HG02623 (cell line): ENCODE measurements at regions not wholly inside any gene's neighbourhood (a gene's known extent, or its start where the extent isn't known, plus 50 kb on each side); places are given as distances from the start of the nearest gene placed in this dataset.

Experiments used
- ATAC-seq: cut with Tn5 transposase; IDR thresholded peaks from one replicate; pipeline ENCODE4 v1.9.1; 2021; ENCODE audit warnings: moderate library complexity; ENCODE audit not compliant: unreplicated experiment

GRCh38 chr2:222146488-222146887 is 152.3 kb downstream of the PAX3 start:
- ATAC-seq: no peak

GRCh38 chr2:222142027-222142426 is 156.8 kb downstream of the PAX3 start:
- no peak for ATAC-seq

- ATAC-seq: no peak
Observed at GRCh38 chr2:222136106-222136630, 162.6 kb downstream of the PAX3 start.

GRCh38 chr2:222134654-222135053 is 164.1 kb downstream of the PAX3 start:
- ATAC-seq: no peak

- ATAC-seq: no peak
Observed at GRCh38 chr2:222133897-222134296, 164.9 kb downstream of the PAX3 start.

GRCh38 chr2:222130855-222131254 is 167.9 kb downstream of the PAX3 start:
- ATAC-seq: no peak

GRCh38 chr2:222127660-222128059 is 171.1 kb downstream of the PAX3 start:
- ATAC-seq: no peak

- ATAC-seq: no peak
Observed at GRCh38 chr2:222120933-222121332, 177.9 kb downstream of the PAX3 start.

GRCh38 chr2:222115296-222115695 is 183.5 kb downstream of the PAX3 start:
- ATAC-seq: no peak

- no peak for ATAC-seq
Observed at GRCh38 chr2:222108957-222109585, 189.7 kb downstream of the PAX3 start.

- ATAC-seq: no peak
Observed at GRCh38 chr2:222108497-222108896, 190.3 kb downstream of the PAX3 start.

- ATAC-seq: no peak
Observed at GRCh38 chr2:222105046-222105445, 193.8 kb downstream of the PAX3 start.

GRCh38 chr2:222102575-222103349 is 196.0 kb downstream of the PAX3 start:
- ATAC-seq: no peak

GRCh38 chr2:222100704-222101699 is 197.8 kb downstream of the PAX3 start:
- ATAC-seq: no peak

- no peak for ATAC-seq
Observed at GRCh38 chr2:222088561-222088960, 210.2 kb downstream of the PAX3 start.

- no peak for ATAC-seq
Observed at GRCh38 chr2:222087998-222088397, 210.8 kb downstream of the PAX3 start.

GRCh38 chr2:222082201-222082600 is 216.6 kb downstream of the PAX3 start:
- ATAC-seq: no peak

- ATAC-seq: no peak
Observed at GRCh38 chr2:222080141-222080540, 218.7 kb downstream of the PAX3 start.

- no peak for ATAC-seq
Observed at GRCh38 chr2:222076973-222077690, 221.7 kb downstream of the PAX3 start.

- no peak for ATAC-seq
Observed at GRCh38 chr2:222074674-222075073, 224.1 kb downstream of the PAX3 start.
